ENCODE measurements at regions not wholly inside any gene's neighbourhood (a gene's known extent, or its start where the extent isn't known, plus 50 kb on each side); places are given as distances from the start of the nearest gene placed in this dataset.

- peak; percentile 48; the same call in 1 of the 2 replicates for TF ChIP-seq ZNF398 (CRISPR knock-in tag; IDR thresholded peaks at IDR 0.05)
- 0 out of 2 replicates have a peak, but pooled peaks have one; percentile 44 for TF ChIP-seq ILK (tag; IDR thresholded peaks at IDR 0.05; ENCODE audit: borderline replicate concordance, low read depth)
- TF ChIP-seq HIVEP1 (CRISPR knock-in tag; IDR thresholded peaks at IDR 0.05) = peak; percentile 86; the same call in 1 of the 2 replicates
- peak; percentile 99 for TF ChIP-seq RFX7 (CRISPR knock-in tag; IDR thresholded peaks at IDR 0.05)
- peak; percentile 99 for TF ChIP-seq KLF10 (CRISPR knock-in tag; IDR thresholded peaks at IDR 0.05)
- peak; percentile 97 for TF ChIP-seq PHTF2 (CRISPR knock-in tag; IDR thresholded peaks at IDR 0.05)
- peak; percentile 29; the same call in 1 of the 2 replicates for TF ChIP-seq ZNF511 (CRISPR knock-in tag; IDR thresholded peaks at IDR 0.05)
- TF ChIP-seq DEAF1 (CRISPR knock-in tag; IDR thresholded peaks at IDR 0.05) = peak; percentile 94
- peak; percentile 99 for TF ChIP-seq EWSR1 (IDR thresholded peaks at IDR 0.05; ENCODE audit: borderline replicate concordance, low read depth, partially characterized antibody)
- TF ChIP-seq RNF219 (CRISPR knock-in tag; IDR thresholded peaks at IDR 0.05) = peak; percentile 96
- TF ChIP-seq MNT (conservative IDR thresholded peaks at IDR 0.05) = peak; percentile 88 to 90
- TF ChIP-seq, protein P1, sequence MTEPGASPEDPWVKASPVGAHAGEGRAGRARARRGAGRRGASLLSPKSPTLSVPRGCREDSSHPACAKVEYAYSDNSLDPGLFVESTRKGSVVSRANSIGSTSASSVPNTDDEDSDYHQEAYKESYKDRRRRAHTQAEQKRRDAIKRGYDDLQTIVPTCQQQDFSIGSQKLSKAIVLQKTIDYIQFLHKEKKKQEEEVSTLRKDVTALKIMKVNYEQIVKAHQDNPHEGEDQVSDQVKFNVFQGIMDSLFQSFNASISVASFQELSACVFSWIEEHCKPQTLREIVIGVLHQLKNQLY (CRISPR knock-in tag; conservative IDR thresholded peaks at IDR 0.05) = peak; percentile 45 to 99; a peak in 2 of 4 replicates
- TF ChIP-seq SMAD4 (CRISPR knock-in tag; conservative IDR thresholded peaks at IDR 0.05) = peak; percentile 62
- peak; percentile 72 for TF ChIP-seq BHLHE40 (IDR thresholded peaks at IDR 0.05; ENCODE audit: low read length)
- TF ChIP-seq ZNF311 (CRISPR knock-in tag; IDR thresholded peaks at IDR 0.05) = 0 out of 2 replicates have a peak, but pooled peaks have one; percentile 15
- peak; percentile 100 for TF ChIP-seq POLR2B (IDR thresholded peaks at IDR 0.05; ENCODE audit: low read depth, partially characterized antibody)
- TF ChIP-seq, protein P2, sequence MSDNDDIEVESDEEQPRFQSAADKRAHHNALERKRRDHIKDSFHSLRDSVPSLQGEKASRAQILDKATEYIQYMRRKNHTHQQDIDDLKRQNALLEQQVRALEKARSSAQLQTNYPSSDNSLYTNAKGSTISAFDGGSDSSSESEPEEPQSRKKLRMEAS (CRISPR knock-in tag; IDR thresholded peaks at IDR 0.05) = peak; percentile 52; the same call in 1 of the 2 replicates
These were observed 181.1 kb upstream of the NOTCH2NLA start (continued) for GRCh38 chr1:146409817-146410441.

All from K562 (cell line).